Keratinocyte (primary cell): ENCODE measurements at regions not wholly inside any gene's neighbourhood (a gene's known extent, or its start where the extent isn't known, plus 50 kb on each side); places are given as distances from the start of the nearest gene placed in this dataset.

Experiments used
- EZH2 ChIP-seq: IDR thresholded peaks from one replicate; pipeline ENCODE4 v1.6.1; 2012; ENCODE audit warnings: inconsistent platforms, mild to moderate bottlenecking, low read length, moderate library complexity
- TF ChIP-seq, protein P1 (sequence below), 3 experiments: IDR thresholded peaks in 1 of 3; conservative IDR thresholded peaks in 1 of 3; optimal IDR thresholded peaks in 1 of 3; 2 replicates in 2 of 3; 3 replicates in 1 of 3; pipeline versions ENCODE3 to v1.5.1; 2011; ENCODE audit warnings: low read length in 3 of 3, mild to moderate bottlenecking in 3 of 3, moderate library complexity in 2 of 3, control low read depth in 1 of 3, inconsistent platforms in 1 of 3; ENCODE audit not compliant: insufficient read depth in 2 of 3; ENCODE audit errors: extremely low read depth in 1 of 3

DNA sequence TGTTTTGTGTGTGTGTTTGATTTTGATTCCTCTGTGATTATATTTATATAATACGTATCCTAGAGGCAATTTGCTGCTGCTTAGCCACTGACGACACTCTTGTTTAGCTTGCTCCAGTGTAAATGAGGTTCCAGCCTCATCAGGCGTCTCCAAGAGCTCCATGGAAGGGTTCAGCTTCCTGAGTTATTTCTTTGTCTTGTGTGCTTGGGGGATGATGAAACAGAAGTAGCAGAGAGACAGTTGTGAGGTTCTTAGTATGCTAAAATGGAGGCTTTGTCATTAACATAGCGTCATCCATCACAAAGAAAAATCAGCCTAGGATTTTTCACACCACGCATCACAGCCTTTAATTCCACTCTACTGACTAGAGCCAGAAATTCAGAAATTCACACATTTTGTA is 85.1 kb downstream of the KLF6 start:
- TF ChIP-seq, protein P1, sequence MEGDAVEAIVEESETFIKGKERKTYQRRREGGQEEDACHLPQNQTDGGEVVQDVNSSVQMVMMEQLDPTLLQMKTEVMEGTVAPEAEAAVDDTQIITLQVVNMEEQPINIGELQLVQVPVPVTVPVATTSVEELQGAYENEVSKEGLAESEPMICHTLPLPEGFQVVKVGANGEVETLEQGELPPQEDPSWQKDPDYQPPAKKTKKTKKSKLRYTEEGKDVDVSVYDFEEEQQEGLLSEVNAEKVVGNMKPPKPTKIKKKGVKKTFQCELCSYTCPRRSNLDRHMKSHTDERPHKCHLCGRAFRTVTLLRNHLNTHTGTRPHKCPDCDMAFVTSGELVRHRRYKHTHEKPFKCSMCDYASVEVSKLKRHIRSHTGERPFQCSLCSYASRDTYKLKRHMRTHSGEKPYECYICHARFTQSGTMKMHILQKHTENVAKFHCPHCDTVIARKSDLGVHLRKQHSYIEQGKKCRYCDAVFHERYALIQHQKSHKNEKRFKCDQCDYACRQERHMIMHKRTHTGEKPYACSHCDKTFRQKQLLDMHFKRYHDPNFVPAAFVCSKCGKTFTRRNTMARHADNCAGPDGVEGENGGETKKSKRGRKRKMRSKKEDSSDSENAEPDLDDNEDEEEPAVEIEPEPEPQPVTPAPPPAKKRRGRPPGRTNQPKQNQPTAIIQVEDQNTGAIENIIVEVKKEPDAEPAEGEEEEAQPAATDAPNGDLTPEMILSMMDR (optimal IDR thresholded peaks at IDR 0.05 in 1 of 3, IDR thresholded peaks at IDR 0.05 in 1 of 3, conservative IDR thresholded peaks at IDR 0.05 in 1 of 3; ENCODE audit: extremely low read depth in 1 of 3, insufficient read depth in 2 of 3, low read length in 3 of 3), result no peak
- no peak for TF ChIP-seq EZH2
